GM18907 (cell line): ENCODE measurements at regions not wholly inside any gene's neighbourhood (a gene's known extent, or its start where the extent isn't known, plus 50 kb on each side); places are given as distances from the start of the nearest gene placed in this dataset.
"Not testable (repeated sequence)": the region's sequence is repeated elsewhere in the genome, so short reads cannot be mapped to it uniquely, and the experiment has no call there.

Experiments used
- ATAC-seq: cut with Tn5 transposase; IDR thresholded peaks from one replicate; pipeline ENCODE4 v1.9.1; 2021; ENCODE audit warnings: mild to moderate bottlenecking, moderate library complexity; ENCODE audit not compliant: unreplicated experiment

DNA sequence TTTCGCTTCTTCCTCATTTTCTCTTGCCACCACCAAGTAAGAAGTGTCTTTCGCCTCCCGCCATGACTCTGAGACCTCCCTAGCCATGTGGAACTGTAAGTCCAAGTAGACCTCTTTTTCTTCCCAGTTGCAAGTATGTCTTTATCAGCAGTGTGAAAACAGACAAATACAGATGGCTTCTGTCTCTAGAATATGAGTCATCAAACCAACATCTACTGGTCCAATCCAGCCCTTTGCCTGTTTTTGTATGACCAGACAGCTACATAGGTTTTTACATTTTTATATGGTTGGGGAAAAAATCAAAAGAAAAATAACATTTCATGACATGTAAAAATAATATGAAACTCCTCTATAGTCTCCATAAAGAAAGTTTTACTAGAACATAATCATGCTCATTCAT, 118.7 kb upstream of the PTPRG start:
- ATAC-seq = no peak

DNA sequence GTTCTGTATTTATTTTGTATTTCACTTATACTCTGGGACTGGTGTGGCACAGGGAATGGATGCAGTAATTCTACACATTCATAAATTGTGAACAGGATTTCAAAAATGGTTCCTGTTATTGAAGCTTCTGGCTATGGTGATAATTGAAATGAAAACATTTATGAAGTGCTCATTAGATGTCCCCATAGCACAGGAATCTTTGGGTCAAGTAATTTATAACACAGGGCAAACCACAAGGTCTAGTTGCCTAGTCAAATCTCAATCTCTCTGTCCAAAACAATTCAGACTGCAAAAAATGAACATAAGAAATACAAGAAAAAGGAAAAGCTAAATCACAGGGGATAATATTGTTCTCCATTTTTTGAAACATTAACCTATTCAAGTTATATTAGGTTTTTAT, 117.5 kb upstream of the PTPRG start:
- no peak for ATAC-seq

DNA sequence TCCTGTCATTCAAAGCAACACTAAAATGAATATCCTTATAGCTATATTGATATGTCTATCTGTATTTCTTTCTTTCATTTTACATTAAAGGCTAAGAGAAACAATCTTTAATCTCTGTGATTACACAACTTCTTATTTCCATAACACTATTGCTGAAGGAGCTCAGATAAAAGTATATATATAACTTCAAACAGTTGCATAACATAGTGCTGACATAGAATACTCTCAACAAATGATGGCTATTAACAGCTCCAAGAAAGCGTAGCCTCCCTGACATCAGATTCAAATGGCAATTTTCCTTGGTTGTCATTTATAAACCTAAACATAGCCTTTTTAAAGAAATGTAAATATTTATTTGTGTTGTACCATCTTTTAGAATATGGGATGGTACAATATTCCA, 116.6 kb upstream of the PTPRG start:
- ATAC-seq = no peak

DNA sequence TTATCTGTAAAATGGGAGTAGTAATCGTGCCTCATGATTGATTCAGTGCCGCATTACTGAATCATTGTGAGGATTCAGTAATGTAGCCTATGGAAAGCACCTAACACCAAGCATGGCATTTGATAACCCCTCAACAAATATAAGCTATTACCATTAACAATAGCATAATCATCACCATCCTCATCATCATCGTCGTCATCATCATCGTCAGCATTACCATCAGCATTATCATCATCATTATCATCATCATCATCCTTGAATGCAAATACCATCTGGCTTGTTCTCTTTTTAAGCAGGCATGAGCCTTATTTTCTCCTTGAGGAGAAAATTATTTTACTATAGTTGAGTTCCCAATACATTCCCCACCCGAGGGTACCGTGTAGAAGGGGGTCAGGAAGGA, 115.4 kb upstream of the PTPRG start:
- no peak for ATAC-seq

DNA sequence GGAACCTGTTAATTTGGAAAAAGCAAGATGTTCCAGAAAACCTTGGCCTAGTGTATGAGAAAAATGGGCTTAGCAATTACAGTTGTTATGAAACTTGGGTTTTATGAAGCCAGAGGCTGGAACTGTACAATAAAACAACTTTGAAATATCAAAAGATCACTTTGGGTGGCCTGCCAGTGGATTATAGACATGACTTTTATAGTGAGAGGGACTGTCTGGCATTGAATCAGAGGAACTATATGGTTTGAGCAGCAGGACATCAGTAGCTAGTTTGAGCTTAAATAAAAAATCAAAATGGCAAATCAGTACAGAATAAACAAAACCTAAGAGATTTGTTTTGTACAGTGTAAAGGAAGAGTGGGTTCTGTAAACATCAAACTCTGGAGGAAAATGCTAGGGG, 115.0 kb upstream of the PTPRG start:
- no peak for ATAC-seq

DNA sequence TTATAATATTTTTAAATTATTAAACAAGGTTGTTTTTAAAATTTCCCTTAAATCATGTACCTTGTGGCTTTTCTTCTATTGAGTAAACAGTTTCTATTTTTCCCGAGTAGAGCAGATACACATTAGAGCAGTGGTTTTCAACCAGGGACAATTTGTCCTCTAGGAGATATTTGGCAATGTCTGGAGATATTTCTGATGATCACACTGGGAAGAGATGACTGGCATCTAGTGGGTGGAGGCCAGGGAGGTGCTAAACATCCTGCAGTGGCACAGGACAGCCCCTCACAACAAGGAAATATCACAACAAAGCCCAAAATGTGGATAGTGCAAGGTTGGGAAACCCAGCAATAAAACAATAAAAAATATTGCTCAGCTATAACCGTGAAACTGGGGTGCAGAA, 113.0 kb upstream of the PTPRG start:
- ATAC-seq = no peak

DNA sequence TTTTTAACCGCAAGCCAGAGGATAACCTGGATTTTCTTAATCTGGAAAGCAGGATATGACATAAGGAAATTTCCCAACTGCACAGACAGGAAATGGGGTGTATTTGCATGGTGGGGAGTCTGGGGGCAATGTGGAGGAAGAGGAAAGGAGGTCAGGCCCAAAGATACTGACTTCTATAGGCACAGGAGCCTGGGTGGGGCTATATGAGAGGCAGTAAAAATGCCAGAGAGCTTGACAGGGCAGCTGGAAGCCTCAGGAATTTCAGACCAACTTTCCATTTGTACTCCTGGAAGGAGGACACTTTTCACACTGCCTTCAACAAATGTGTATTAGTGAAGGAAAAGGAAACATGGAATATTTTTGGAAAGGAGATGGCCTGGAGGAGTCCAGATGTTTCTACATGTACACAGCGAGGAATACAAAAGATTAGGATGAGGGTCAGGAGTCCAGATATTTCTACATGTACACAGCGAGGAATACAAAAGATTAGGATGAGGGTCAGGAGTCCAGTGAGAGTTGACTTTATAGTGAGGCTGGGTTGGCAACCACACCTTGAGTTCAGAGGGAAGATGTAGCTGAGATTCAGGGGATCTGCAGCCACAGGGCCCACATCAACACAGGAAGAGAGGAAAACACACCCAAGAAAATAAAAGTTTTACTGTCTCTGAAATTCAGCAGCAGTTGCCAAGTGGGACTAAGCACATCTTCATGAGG, 111.9 kb upstream of the PTPRG start:
- ATAC-seq = no peak

DNA sequence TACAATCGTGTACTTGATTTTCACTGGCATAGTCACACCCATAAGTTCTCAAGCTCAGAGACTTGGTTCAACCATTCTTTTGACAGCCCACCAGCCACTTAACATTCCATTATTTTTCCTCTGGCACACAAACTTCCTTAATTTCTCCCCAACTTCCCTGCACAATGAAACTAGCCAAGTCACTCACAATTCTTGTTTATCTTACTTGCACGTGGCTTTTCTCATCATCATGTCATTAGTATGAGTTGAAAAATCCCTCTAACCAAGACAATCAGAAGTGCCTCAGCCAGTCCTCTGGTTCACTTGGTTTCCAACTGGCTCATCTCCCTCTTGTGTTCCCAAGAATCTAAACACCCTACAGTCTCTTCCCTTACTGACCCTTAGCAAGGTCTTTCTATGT, 110.5 kb upstream of the PTPRG start:
- no peak for ATAC-seq

DNA sequence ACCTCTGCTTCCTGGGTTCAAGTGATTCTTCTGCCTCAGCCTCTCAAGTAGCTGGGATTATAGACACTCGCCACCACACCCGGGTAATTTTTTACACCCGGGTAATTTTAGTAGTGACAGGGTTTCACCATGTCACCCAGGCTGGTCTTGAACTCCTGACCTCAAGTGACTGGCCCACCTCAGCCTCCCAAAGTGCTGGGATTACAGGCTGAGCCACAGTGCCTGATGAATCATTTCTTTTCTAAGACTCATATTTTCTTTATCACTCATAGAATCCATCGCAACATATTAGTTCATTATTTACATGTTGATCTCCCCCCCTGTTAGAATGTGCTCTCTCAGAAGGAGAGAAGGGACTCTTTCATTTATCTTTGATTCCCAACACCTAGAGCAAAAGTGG, 109.5 kb upstream of the PTPRG start:
- ATAC-seq = no peak

DNA sequence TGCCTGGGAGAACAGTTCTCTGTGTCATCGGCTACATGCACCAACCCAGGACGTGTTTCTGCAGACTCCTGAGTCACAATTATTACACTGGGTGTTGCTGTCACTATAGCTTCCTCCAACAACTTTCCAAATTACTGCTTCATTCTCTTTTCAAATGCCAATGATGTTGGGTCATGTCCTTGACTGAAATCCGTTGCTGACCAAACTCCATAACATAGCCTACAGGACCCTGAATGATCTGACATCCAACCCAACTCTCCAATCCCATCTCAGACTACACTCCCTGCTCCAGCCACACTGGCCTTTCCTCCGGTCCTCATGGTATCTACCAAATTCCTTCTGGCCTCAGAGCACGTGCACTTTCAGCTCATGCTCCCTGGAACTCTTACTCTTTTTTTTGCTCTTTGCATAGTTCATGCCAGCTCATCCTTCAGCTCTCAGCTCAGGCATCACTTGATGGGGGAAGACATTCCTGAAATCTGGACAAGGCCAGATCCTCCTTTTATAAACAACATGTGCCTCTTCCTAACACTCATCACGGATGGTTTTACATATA, 108.8 kb upstream of the PTPRG start:
- ATAC-seq = no peak

DNA sequence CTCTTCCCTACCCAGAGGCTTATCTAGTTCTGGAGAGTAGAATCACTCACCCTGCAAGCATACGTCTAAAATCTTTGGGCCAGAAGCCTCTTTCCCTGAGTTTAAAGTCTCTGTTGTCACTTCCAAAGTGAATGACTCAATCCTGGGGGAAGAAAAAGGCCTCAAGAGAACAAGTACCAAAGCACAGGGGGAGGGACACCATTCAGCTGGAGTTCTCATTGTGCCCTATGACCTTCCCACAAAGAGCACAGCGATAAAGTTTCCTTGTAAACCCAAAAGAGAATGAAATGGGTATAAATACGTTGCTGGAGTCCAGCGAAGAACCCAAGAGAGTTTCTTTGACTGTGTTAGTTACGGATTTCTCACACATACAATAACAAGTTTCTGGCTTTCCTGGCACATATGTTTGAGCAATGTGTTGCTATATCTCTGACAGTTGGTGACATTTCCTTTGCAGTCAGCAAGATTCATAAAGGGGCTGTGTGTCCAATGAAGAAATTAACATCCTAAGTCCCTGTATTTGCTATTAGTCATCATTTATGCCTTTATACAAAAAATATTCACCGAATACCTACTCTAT, 107.3 kb upstream of the PTPRG start:
- no peak for ATAC-seq

DNA sequence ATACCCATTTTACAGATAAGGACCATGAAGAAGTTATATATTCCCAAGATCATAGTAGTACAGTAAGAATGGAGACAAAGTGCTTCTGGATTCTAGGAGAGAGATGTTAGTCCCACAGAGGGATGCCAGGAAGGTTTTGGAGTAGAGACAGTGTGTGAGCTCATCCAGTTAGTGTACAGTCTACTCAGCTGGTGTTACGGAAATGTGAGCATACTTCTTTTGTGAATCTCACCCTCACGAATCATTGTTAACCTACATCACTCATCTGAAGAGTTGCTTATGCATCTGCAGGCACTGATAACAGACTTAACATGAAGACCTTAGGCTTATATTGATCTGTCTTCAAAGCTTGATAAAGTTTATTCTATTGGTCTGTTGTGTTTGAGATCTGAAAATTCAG, 106.6 kb upstream of the PTPRG start:
- ATAC-seq = no peak

DNA sequence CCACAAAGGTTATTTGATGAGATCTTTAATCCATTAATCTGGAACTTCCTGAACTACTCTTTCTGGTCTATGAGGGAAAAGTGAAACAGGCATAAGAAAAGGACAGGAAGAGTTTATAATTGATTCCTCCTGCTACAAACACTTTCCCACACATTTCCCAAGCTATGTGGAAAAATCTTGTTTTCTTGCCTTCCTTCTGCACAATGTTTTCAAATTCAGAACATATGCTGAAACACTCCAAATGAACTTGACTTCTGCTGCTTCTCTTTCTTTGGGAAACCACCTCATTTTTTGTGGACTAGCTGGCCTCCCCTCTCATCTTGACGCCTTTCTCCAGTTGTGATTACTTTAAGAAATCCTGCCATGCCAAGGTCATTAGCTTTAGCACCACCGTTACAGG, 100.7 kb upstream of the PTPRG start:
- ATAC-seq = no peak

DNA sequence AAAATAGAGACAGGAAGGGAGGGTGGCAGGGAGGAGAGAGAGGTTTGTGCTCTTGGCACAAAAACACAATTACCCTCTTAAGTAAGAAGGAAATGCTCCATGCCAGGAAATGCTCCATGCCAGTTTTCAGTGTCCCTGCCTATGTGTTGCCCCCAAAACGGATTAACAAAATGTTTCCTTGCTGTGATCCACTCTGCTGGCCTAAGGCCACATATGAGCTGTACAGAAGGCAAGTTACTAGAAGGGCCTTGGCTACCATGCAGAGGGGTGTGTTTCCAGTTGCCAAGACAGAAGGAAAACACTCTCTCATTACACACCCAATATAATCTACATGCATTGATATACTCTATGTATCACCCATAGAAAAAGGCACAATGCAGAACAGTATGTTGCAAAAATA, 98.2 kb upstream of the PTPRG start:
- ATAC-seq = no peak

DNA sequence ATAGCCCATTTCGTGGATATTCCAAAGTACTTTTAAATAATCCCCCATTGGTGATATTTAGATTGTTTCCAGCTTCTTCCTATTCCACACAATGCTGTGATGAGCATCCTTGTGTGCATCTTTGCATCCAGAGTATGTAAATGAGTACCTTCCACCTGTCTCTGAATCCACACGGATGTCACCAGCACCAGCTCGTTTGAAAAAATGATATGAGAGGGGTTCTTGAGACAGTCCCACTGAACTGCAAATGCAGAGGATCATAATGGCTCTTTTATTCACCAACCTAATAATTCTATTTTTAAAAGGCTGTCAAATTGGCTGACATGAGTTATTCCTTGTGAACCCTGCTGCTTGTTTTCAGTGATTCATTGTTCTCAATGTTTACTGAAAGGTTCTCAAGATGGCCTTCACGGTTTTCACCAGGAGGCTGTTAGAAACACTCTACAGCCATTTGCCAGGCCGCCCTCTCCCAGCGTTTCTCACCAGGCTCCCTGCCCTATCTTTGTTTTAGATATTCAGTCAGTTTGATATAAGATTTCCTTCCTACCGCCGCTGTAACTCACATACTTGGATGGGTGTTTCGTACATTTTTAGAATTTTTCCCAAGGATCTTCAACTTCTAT, 96.7 kb upstream of the PTPRG start:
- ATAC-seq = no peak

DNA sequence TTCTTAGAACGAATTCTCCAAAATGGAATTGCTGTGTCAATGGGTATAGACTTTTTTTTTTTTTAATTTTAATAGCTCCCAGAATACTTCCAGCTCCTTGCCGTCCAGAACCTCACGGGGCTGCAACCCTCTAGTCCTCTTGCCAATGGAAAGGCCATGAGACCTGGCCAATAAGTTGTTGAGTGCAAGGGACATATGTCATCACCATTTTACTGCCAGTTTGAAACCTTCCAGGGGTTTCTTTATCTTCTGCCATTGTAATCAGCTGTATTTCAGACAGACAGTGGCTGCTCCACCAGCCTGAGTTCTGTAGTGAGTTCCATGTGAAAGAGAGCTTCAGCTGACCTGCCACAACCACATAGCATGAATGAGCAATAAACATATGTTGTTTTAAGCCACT, 95.0 kb upstream of the PTPRG start:
- no peak for ATAC-seq

DNA sequence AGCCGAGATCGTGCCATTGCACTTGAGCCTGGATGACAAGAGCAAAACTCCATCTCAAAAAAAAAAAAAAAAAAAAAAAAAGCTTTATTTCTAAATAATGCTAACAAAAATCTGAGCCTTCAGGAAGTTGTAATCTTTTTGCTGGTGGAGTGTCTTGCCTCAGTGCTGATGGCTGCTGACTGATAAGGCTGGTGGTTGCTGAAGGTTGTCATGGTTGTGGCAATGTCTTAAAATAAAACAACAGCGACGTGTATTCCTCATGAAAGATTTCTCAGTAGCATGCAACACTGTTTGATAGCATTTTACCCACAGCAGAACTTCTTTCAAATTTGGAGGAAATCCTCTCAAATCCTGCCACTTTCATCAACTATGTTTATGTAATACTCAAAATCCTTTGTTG, 77.4 kb upstream of the PTPRG start:
- ATAC-seq = no peak

DNA sequence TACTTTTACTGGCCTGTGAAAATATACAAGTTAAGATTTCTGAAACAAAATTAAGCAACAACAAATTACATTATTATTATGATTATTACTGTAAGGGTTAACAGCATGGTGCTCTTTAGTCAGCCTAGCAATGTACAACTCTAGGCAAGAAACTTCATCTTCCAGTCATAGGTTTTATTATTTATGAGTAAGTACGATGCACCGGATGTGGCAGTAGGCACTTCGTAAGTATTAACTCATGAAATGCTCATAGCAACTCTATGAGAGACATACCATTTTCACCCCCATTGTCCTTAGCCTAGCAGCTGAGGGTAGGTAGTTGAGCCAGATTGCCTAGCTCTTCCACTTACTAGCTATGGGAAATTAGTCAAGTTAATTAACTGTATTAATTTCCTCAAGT, 68.0 kb upstream of the PTPRG start:
- ATAC-seq = no peak

DNA sequence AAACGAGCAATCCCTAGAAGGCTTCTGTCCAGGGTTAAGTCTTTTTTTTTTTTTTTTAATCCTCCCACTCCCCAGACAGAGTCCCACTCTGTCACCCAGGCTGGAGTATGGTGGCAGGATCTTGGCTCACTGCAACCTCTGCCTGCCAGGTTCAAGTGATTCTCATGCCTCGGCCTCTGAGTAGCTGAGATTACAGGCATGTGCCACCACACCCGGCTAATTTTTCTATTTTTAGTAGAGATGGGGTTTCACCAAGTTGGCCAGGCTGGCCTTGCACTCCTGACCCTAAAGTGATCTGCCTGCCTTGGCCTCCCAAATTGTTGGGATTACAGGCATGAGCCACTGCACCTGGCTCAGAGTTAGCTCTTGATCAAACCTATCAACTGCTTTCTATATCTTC, 67.1 kb upstream of the PTPRG start:
- ATAC-seq = not testable (repeated sequence)

DNA sequence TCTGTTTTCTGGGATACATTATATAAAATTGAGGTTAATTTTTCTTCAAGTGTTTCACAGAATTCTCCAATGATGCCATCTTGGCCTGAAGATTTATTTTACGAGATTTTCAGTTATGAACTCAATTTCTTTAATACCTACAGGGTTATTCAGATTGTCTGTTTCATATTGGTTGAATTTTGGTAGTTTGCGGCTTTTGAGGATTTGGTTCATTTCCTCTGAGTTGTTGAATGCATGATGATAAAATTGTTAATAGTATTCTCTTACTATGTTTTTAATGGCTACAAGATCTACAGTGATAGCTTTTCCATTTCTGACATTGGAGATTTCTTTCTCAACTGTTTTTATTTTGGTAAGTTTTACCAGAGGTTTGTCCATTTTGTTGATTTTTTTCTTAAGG, 63.9 kb upstream of the PTPRG start:
- ATAC-seq = no peak

DNA sequence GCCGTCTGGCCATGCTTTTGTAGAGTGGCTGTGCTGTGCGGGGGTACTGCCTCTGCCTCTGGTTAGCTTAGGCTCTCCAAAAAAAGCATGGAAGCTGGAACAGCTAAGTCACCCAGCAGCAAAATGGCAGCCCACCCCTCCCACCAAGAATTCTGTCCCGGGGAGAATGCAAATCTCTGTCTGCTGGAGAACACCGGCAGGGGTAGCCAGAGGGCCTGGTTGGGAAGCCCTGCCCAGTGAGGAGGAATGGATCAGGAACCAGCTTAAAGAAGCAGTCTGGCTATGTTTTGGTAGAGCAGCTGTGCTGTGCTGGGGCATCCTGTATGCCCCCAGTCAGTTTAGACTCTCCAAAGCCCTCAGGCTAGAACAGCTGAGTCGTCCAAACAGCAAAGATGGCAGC, 56.2 kb upstream of the PTPRG start:
- no peak for ATAC-seq

DNA sequence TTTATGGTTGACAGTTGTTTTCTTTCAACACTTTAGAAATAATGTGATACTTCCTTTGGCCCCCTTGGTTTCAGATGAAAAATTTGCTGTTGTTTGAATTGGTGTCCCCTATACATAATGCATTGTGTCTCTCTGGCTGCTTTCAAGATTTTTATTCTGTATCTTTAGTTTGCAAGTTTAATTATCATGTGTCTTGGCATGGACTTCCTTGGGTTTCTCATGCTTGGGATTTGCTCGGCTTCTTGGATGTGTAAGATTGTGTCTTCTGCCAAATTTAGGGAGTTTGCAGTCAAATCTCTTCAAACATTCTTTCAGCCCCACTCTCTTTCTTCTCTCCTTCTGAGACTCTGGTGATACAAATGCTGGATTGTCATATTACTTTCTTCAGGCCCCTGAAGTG, 53.4 kb upstream of the PTPRG start:
- ATAC-seq = no peak
